Keratinocyte (primary cell): ENCODE measurements at regions not wholly inside any gene's neighbourhood (a gene's known extent, or its start where the extent isn't known, plus 50 kb on each side); places are given as distances from the start of the nearest gene placed in this dataset.

ENCODE experiments used
- DNase-seq: peaks from one replicate; pipeline ENCODE4 v3.0.0-alpha.2; 2011; ENCODE audit warnings: low read depth, missing footprints, low spot score
- FAIRE-seq: peaks from 2 replicates; lab custom pipeline; 2011; peaks lifted over from hg19 to GRCh38; lab: Jason Lieb, UNC
- H2AFZ ChIP-seq: 2 replicates; pipeline ENCODE4 v1.6.0; 2012; ENCODE audit warnings: low read length, control low read depth, inconsistent platforms; ENCODE audit not compliant: control insufficient read depth
- H3K27ac ChIP-seq: 2 replicates; pipeline ENCODE4 v1.5.1; 2011; ENCODE audit warnings: low read length; ENCODE audit not compliant: control insufficient read depth, insufficient read depth
- H3K27me3 ChIP-seq: 3 replicates; pipeline ENCODE4 v1.6.0; 2011; ENCODE audit warnings: low read length; ENCODE audit not compliant: control insufficient read depth, insufficient read depth; ENCODE audit errors: extremely low read depth
- H3K36me3 ChIP-seq, 2 experiments: 2 replicates in 1 of 2; 3 replicates in 1 of 2; pipeline ENCODE4 v1.5.1; 2011; ENCODE audit warnings: low read length in 2 of 2, mild to moderate bottlenecking in 1 of 2; ENCODE audit not compliant: control insufficient read depth in 2 of 2, insufficient read depth in 2 of 2; ENCODE audit errors: extremely low read depth in 1 of 2
- H3K4me1 ChIP-seq: 3 replicates; pipeline ENCODE4 v1.5.1; 2011; ENCODE audit warnings: low read length; ENCODE audit not compliant: control insufficient read depth, insufficient read depth; ENCODE audit errors: extremely low read depth
- H3K4me2 ChIP-seq: 3 replicates; pipeline ENCODE4 v1.6.0; 2011; ENCODE audit warnings: low read depth, low read length; ENCODE audit not compliant: control insufficient read depth, insufficient read depth; ENCODE audit errors: extremely low read depth
- H3K4me3 ChIP-seq, 3 experiments: fragments of 200-600 bp in 1 of 3; sonication (generic) in 1 of 3; 2 replicates in 2 of 3; 3 replicates in 1 of 3; pipeline ENCODE4 v1.5.1; 2011 to 2016; ENCODE audit warnings: low read length in 3 of 3, mild to moderate bottlenecking in 3 of 3, control low read depth in 2 of 3, inconsistent platforms in 1 of 3, low read depth in 1 of 3, mixed read lengths in 1 of 3, mixed run types in 1 of 3, moderate library complexity in 1 of 3; ENCODE audit not compliant: control insufficient read depth in 2 of 3, insufficient read depth in 2 of 3; ENCODE audit errors: extremely low read depth in 1 of 3
- H3K79me2 ChIP-seq: 2 replicates; pipeline ENCODE4 v1.6.0; 2012; ENCODE audit warnings: low read length; ENCODE audit not compliant: control insufficient read depth, insufficient read depth
- H3K9ac ChIP-seq: 3 replicates; pipeline ENCODE4 v1.6.0; 2011; ENCODE audit warnings: low read length; ENCODE audit not compliant: control insufficient read depth, insufficient read depth; ENCODE audit errors: extremely low read depth
- H3K9me1 ChIP-seq: 3 replicates; pipeline ENCODE4 v1.6.0; 2011; ENCODE audit warnings: low read length; ENCODE audit not compliant: control insufficient read depth, insufficient read depth; ENCODE audit errors: extremely low read depth
- H3K9me3 ChIP-seq: 2 replicates; pipeline ENCODE4 v1.5.1; 2012; ENCODE audit warnings: low read depth, low read length; ENCODE audit not compliant: control insufficient read depth
- H4K20me1 ChIP-seq: 3 replicates; pipeline ENCODE4 v1.6.0; 2011; ENCODE audit warnings: low read length; ENCODE audit not compliant: control insufficient read depth, insufficient read depth; ENCODE audit errors: extremely low read depth
- EZH2 ChIP-seq: IDR thresholded peaks from one replicate; pipeline ENCODE4 v1.6.1; 2012; ENCODE audit warnings: inconsistent platforms, mild to moderate bottlenecking, low read length, moderate library complexity
- dilution Hi-C: fragments of 300-500 bp; cut with MboI; formaldehyde crosslinking; loops from one replicate; pipeline ENCODE4 v1.7.0; 2020; ENCODE audit warnings: low sequenced_read_pairs; ENCODE audit not compliant: extremely low pct_ligation_motif_present
- TF ChIP-seq, protein P1 (sequence below), 3 experiments: IDR thresholded peaks in 1 of 3; conservative IDR thresholded peaks in 1 of 3; optimal IDR thresholded peaks in 1 of 3; 2 replicates in 2 of 3; 3 replicates in 1 of 3; pipeline versions ENCODE3 to v1.5.1; 2011; ENCODE audit warnings: low read length in 3 of 3, mild to moderate bottlenecking in 3 of 3, moderate library complexity in 2 of 3, control low read depth in 1 of 3, inconsistent platforms in 1 of 3; ENCODE audit not compliant: insufficient read depth in 2 of 3; ENCODE audit errors: extremely low read depth in 1 of 3

DNA sequence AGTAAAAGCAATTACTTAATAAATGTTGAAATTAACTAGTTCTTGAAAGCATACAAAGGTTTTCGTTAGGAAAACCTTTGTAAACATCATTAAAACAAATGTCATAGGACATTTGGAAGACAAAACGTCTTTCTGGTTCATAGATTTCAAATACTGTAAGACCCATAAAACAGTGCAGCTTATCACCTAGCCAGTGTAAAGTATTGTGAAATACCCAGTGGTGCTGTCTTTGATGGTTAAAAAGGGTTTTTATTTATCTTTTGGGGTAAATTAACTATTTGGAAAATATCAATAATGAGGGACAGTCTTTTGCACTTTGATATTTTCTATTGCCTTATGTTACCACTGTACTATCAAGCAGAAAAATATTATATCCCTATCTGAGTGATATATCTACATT, 120.0 kb upstream of the FAM98A start:
- H3K4me1 ChIP-seq: no peaks in the 10 kb centered on the region
- H3K4me2 ChIP-seq: no peak overlapping the region
- H2AFZ ChIP-seq: no peak overlapping the region
- no peaks in the 10 kb centered on the region for H3K27me3 ChIP-seq
- no peak overlapping the region for H3K9ac ChIP-seq
- no peak overlapping the region for H3K27ac ChIP-seq
- H3K9me1 ChIP-seq: no peaks in the 10 kb centered on the region
- H3K36me3 ChIP-seq: no peaks in the 10 kb centered on the region
- dilution Hi-C loops: no loop called here
- FAIRE-seq (no peak), DNase-seq (no peak)
- no peaks in the 10 kb centered on the region for H4K20me1 ChIP-seq
- H3K79me2 ChIP-seq: no peaks in the 10 kb centered on the region
- no peak for TF ChIP-seq EZH2
- TF ChIP-seq, protein P1, sequence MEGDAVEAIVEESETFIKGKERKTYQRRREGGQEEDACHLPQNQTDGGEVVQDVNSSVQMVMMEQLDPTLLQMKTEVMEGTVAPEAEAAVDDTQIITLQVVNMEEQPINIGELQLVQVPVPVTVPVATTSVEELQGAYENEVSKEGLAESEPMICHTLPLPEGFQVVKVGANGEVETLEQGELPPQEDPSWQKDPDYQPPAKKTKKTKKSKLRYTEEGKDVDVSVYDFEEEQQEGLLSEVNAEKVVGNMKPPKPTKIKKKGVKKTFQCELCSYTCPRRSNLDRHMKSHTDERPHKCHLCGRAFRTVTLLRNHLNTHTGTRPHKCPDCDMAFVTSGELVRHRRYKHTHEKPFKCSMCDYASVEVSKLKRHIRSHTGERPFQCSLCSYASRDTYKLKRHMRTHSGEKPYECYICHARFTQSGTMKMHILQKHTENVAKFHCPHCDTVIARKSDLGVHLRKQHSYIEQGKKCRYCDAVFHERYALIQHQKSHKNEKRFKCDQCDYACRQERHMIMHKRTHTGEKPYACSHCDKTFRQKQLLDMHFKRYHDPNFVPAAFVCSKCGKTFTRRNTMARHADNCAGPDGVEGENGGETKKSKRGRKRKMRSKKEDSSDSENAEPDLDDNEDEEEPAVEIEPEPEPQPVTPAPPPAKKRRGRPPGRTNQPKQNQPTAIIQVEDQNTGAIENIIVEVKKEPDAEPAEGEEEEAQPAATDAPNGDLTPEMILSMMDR (optimal IDR thresholded peaks at IDR 0.05 in 1 of 3, IDR thresholded peaks at IDR 0.05 in 1 of 3, conservative IDR thresholded peaks at IDR 0.05 in 1 of 3; ENCODE audit: extremely low read depth in 1 of 3, insufficient read depth in 2 of 3, low read length in 3 of 3): no peak
- H3K4me3 ChIP-seq: no peak overlapping the region
- no peaks in the 10 kb centered on the region for H3K9me3 ChIP-seq

DNA sequence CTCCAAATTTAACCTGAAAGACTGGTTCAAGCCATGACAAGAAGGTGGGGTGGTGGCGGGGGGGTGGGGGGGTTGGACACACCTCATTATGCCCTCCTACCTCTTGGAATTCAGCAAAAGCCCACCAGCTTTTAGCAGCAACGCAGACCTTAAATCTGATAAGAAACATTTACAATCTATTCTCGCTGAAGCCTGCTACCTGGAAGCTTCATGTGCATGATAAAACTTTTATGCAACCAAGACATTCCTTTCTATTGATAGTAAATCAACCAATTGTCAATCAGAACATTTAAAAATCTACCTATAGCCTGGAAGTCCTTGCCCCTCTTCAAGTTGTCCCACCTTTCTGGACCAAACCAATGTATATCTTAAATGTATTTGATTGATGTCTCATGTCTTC, 113.6 kb upstream of the FAM98A start:
- H3K27me3 ChIP-seq: no peaks in the 10 kb centered on the region
- no peak overlapping the region for H3K4me3 ChIP-seq
- no peak for FAIRE-seq
- H3K27ac ChIP-seq: no peak overlapping the region
- no peaks in the 10 kb centered on the region for H4K20me1 ChIP-seq
- H3K79me2 ChIP-seq: no peaks in the 10 kb centered on the region
- no peaks in the 10 kb centered on the region for H3K4me1 ChIP-seq
- dilution Hi-C loops: no loop called here
- no peaks in the 10 kb centered on the region for H3K9me3 ChIP-seq
- no peak for DNase-seq
- no peak overlapping the region for H3K4me2 ChIP-seq
- no peaks in the 10 kb centered on the region for H3K36me3 ChIP-seq
- no peaks in the 10 kb centered on the region for H3K9me1 ChIP-seq
- TF ChIP-seq, protein P1 (optimal IDR thresholded peaks at IDR 0.05 in 1 of 3, IDR thresholded peaks at IDR 0.05 in 1 of 3, conservative IDR thresholded peaks at IDR 0.05 in 1 of 3; ENCODE audit: extremely low read depth in 1 of 3, insufficient read depth in 2 of 3, low read length in 3 of 3): no peak
- no peak for TF ChIP-seq EZH2
- H2AFZ ChIP-seq: no peak overlapping the region
- no peak overlapping the region for H3K9ac ChIP-seq
